ENCODE measurements at regions not wholly inside any gene's neighbourhood (a gene's known extent, or its start where the extent isn't known, plus 50 kb on each side); places are given as distances from the start of the nearest gene placed in this dataset.

DNA sequence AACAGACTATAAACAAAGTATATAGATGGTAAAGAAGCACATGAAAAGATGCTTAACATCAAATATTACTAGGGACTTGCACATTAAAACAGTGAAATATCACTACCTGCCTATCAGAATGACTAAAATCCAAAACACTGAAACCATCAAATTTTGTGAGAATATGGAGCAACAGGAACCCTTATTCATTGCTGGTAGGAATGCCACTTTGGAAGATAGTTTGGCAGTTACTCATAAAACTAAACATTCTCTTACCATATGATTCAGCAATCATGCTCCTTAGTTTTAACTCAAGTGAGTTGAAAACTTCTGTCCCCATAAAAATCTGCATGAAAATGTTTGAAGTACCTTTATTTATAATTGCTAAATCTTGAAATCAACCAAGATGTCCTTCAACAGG lies 297.6 kb downstream of the DAD1 start:
- Histone ChIP-seq H3K36me3 (replicated peaks in 1 of 2) (no peaks in the 10 kb centered on the region), H3K4me3 (no peak overlapping the region), H3K9me3 (replicated peaks in 1 of 3) (no peaks in the 10 kb centered on the region), H3K4me1 (replicated peaks in 1 of 2) (no peaks in the 10 kb centered on the region), H3K27ac (no peak overlapping the region), H3K27me3 (no peaks in the 10 kb centered on the region)
- DNase-seq = no peak
- intact Hi-C loops (cut with DNase I) = no loop called here
- TF ChIP-seq, protein P1, sequence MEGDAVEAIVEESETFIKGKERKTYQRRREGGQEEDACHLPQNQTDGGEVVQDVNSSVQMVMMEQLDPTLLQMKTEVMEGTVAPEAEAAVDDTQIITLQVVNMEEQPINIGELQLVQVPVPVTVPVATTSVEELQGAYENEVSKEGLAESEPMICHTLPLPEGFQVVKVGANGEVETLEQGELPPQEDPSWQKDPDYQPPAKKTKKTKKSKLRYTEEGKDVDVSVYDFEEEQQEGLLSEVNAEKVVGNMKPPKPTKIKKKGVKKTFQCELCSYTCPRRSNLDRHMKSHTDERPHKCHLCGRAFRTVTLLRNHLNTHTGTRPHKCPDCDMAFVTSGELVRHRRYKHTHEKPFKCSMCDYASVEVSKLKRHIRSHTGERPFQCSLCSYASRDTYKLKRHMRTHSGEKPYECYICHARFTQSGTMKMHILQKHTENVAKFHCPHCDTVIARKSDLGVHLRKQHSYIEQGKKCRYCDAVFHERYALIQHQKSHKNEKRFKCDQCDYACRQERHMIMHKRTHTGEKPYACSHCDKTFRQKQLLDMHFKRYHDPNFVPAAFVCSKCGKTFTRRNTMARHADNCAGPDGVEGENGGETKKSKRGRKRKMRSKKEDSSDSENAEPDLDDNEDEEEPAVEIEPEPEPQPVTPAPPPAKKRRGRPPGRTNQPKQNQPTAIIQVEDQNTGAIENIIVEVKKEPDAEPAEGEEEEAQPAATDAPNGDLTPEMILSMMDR (IDR thresholded peaks at IDR 0.05) = no peak
- no peak for TF ChIP-seq POLR2A (IDR thresholded peaks at IDR 0.05)

DNA sequence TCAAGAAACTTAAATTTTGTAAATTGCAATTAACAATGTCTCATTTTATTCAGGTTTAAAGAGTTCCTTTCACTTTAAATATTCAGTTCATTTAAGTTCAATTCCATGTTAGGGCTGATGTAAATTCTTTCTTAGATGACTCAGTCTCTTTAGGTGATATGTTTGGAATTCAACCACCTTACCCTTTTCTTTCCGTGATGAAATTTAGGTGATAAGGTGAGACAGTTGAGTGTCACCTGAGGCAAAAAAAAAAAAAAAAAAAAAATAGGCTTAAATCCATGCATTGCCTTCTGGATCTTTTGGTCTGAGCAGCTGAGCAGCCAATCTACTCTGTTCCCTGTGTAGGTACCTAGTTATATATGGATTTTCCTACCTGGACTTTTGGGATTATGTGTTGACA lies 299.5 kb downstream of the DAD1 start:
- DNase-seq = no peak
- 67 to 76% (median 73%) methylated on average over 1 of the region's 1 CpG for WGBS, 4 donors
- no peak overlapping the region for H3K4me3 ChIP-seq
- intact Hi-C loops (cut with DNase I) = no loop called here
- no peaks in the 10 kb centered on the region for H3K27me3 ChIP-seq
- H3K36me3 ChIP-seq (replicated peaks in 1 of 2) = no peaks in the 10 kb centered on the region
- no peaks in the 10 kb centered on the region for H3K4me1 ChIP-seq (replicated peaks in 1 of 2)
- no peak overlapping the region for H3K27ac ChIP-seq
- no peaks in the 10 kb centered on the region for H3K9me3 ChIP-seq (replicated peaks in 1 of 3)
- TF ChIP-seq POLR2A (IDR thresholded peaks at IDR 0.05) = no peak
- TF ChIP-seq, protein P1 (IDR thresholded peaks at IDR 0.05) = no peak

DNA sequence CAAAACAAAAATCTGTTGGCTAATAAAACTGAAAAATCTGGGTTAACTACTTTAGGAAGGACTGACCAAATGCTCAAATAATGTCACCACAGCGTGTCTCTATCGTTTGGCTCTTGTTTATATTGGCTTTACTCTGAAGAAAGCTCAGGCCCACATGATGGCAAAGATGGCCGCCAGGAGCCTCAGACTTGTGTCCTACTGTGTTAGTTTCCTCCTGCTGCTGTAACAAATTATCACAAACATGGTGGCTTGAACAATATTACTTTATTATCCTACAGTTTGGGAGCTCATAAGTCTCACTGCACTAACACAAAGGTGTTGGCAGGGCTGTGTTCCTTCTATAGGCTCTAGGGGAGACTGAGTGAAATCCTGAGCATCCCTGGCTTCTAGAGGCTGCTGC lies 303.0 kb downstream of the DAD1 start:
- no peak overlapping the region for H3K27ac ChIP-seq
- H3K27me3 ChIP-seq = no peaks in the 10 kb centered on the region
- WGBS, 4 donors = 83 to 87% (median 86%) methylated on average over 3 of the region's 3 CpGs
- no peak for DNase-seq
- TF ChIP-seq, protein P1 (IDR thresholded peaks at IDR 0.05) = no peak
- no peak for TF ChIP-seq POLR2A (IDR thresholded peaks at IDR 0.05)
- H3K4me3 ChIP-seq = no peak overlapping the region
- H3K36me3 ChIP-seq (replicated peaks in 1 of 2) = no peaks in the 10 kb centered on the region
- H3K4me1 ChIP-seq (replicated peaks in 1 of 2) = no peaks in the 10 kb centered on the region
- H3K9me3 ChIP-seq (replicated peaks in 1 of 3) = no peaks in the 10 kb centered on the region
- intact Hi-C loops (cut with DNase I) = no loop called here

DNA sequence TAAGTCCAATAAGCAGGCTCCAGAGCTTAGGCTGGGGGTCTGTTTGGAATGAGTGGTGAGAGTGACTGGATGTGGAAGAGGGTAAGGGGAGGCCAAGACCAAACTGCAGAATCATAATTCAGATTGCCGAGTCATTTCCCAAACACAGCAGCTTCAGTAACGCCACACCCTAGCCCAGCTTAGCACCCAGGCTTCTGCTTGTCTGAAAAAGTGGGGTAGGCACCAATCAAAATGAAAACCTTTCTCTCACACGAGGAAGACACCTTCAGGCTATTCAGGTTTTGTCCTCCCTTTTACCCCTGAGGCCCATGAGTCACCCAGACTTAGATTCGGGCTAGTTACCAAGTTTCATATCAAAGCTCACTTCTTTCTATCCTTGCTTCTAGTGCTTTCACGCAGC lies 306.1 kb downstream of the DAD1 start:
- WGBS, 4 donors = 63 to 71% (median 66%) methylated on average over 5 of the region's 5 CpGs
- TF ChIP-seq, protein P1 (IDR thresholded peaks at IDR 0.05) = no peak
- TF ChIP-seq POLR2A (IDR thresholded peaks at IDR 0.05) = no peak

More for the DNA sequence above, 306.1 kb downstream of the DAD1 start:
- no peaks in the 10 kb centered on the region for H3K9me3 ChIP-seq (replicated peaks in 1 of 3)
- intact Hi-C loops (cut with DNase I) = no loop called here
- DNase-seq = no peak
- no peak overlapping the region for H3K4me3 ChIP-seq
- H3K27ac ChIP-seq = no peak overlapping the region
- no peaks in the 10 kb centered on the region for H3K4me1 ChIP-seq (replicated peaks in 1 of 2)
- H3K27me3 ChIP-seq = no peaks in the 10 kb centered on the region
- H3K36me3 ChIP-seq (replicated peaks in 1 of 2) = no peaks in the 10 kb centered on the region

Data from adrenal gland (tissue), 9 donors.